ENCODE measurements at regions not wholly inside any gene's neighbourhood (a gene's known extent, or its start where the extent isn't known, plus 50 kb on each side); places are given as distances from the start of the nearest gene placed in this dataset.

- TF ChIP-seq CTCF (IDR thresholded peaks at IDR 0.05; ENCODE audit: borderline replicate concordance, extremely low read depth, low read length, poor library complexity, severe bottlenecking) (no peak), EZH2 (IDR thresholded peaks at IDR 0.05; ENCODE audit: borderline replicate concordance, low read depth, low read length, severe bottlenecking) (no peak)
Measured at GRCh38 chr19:33895366-33895765, 98.7 kb downstream of the KCTD15 start.
